NCI-H1930 (cell line): ENCODE measurements at regions not wholly inside any gene's neighbourhood (a gene's known extent, or its start where the extent isn't known, plus 50 kb on each side); places are given as distances from the start of the nearest gene placed in this dataset.
"Not testable (repeated sequence)": the region's sequence is repeated elsewhere in the genome, so short reads cannot be mapped to it uniquely, and the experiment has no call there.

Experiments used
- DNase-seq, 2 experiments: peaks; one replicate each; lab custom pipeline; 2025; lab: John Stamatoyannopoulos, UW

DNA sequence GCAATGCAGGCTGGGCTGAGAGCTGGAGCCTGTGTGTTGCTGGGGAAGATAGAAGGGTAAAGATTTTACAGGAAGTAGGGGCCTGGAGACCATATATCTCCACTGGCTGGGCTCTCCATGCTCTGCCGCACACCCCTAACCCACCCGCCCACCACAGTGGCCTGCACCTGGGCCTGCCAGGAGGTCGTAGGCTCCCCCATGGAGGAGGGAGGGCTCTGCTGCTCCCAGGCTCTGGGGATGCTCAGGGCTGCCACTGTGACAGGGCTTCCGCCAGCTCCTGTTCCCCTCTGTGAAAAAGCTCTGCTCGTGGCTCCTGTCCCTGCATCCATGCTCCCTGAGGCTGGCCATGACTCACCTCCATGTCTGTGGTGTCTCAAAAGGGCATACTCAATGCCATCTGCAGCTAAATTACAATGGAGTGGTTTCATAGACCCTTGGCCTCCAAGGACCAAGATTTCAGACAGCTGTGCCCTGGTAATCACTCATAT lies 106.0 kb downstream of the CXCL12 start:
- DNase-seq, result no peak

DNA sequence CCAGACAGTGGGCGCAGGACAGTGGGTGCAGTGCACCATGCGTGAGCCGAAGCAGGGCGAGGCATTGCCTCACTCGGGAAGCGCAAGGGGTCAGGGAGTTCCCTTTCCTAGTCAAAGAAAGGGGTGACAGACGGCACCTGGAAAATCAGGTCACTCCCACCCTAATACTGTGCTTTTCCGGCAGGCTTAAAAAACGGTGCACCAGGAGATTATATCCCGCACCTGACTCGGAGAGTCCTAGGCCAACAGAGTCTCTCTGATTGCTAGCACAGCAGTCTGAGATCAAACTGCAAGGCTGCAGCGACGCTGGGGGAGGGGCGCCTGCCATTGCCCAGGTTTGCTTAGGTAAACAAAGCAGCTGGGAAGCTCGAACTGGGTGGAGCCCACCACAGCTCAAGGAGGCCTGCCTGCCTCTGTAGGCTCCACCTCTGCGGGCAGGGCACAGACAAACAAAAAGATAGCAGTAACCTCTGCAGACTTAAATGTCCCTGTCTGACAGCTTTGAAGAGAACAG lies 116.4 kb downstream of the CXCL12 start:
- not testable (repeated sequence) for DNase-seq

DNA sequence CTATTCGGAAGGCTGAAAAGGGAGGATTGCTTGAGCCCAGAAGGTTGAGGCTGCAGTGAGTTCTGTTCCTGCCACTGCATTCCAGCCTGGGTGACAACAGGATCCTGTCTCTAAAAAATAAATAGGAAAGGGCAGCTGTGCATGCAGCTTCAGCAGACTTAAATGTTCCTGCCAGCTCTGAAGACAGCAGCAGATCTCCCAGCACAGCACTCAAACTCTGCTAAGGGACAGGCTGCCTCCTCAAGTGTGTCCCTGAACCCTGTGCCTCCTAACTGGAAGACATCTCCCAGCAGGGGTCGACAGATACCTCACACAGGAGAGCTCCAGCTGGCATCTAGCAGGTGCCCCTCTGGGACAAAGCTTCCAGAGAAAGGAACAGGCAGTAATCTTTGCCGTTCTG lies 117.9 kb downstream of the CXCL12 start:
- DNase-seq, result no peak

DNA sequence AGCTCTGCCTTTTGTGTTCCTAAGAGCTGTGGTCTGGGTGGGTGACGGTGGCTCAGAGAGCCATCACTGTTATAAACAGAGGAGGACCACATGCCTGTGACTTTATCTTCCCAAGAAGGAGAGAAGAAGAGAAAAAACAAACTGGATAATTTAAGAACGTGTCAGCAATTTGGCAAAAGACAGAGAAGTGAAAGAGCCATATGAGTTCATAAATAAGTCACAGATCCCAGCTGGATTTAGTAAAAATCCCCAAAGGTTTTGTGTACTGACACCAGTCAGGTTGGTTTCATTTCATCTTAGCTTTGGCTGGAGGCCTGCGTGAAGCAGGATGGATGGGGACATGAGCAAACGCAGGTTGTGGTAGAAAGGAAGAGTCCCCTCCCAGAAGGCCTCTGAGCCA lies 120.7 kb downstream of the CXCL12 start:
- DNase-seq, result no peak

DNA sequence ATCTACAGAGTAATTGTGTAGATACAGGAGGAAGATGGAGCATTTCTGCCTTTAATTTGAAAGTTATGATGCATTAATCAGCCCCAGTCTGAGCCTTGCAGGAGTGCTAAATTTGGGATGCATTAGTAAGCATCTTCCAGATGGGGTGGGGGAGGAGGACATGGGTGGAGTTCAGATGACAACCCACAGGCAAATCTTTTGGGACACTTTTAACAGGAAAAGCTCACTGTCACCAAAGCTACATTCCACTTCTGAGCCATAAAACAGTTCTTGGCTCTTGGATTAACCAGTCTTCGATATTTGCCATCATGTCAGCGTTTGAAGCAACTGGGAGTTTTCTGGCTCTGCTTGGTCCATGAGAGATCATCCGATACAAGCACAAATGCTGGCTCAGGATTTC lies 121.1 kb downstream of the CXCL12 start:
- no peak for DNase-seq

DNA sequence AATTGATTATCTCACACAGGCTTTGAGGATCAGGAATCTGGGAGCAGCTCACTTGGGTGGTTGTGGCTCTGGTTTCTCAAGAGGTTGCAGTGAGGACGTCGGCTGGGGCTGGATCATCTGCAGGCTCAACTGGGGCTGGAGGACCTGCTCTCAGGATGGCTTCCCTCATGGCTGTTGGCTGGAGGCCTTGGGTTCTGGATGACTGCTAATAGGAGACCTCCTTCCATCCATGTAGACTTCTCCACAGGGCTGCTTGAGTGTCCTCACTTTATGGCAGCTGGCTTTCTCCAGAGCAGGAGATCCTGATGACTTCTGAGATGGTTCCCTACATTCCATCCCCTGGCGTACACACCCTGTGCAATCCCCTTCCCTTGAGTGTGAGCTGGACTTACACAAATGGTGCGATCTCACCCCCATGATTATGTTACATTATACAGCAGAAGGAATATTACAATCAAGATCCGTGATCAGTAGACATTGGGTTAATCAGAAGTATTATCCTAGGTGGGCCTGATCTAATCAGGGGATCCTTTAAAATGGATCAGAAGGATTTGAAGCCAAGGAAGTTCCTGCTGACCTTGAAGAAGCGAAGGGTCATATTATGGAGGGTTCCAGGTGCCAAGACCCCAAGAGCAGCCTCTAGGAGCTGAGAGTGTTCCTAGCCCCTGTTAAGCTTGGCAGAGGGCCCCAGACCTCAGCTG lies 122.2 kb downstream of the CXCL12 start:
- DNase-seq, result no peak

DNA sequence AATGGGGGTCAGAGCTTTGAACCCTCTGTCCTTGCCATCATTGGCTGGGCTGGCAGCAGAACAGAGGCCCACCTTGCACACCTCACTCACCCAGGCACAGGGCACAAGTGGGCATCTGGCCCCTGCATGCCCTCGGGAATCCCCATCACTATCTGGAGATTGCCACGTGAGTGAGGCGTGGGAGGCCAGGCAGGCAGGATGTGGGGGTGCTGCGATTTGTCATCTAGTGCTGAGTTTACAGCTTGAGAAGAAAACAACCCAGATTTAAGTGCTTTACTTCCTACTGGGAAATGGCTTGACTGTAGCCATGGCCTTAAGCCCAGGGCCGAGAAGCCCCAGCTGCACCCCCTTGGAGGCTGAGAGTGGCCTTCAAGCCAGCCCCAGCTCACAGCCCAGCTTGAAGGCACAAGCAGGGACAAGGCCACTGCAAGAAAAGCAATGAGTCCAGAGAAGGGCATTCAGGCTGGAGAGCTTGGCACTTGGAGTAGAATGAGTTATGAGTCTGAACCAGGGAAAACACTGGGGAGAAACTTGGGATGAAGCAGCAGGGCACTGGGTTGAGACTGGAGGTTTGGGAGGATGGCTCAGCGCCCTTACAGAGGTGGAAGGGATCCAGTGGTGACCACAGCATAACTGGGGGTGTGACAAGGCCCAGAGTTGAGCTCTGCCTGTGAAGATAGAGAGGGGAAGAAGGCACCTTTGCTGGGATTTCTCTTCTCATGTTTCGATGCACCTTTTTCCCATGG lies 123.0 kb downstream of the CXCL12 start:
- DNase-seq, result no peak

DNA sequence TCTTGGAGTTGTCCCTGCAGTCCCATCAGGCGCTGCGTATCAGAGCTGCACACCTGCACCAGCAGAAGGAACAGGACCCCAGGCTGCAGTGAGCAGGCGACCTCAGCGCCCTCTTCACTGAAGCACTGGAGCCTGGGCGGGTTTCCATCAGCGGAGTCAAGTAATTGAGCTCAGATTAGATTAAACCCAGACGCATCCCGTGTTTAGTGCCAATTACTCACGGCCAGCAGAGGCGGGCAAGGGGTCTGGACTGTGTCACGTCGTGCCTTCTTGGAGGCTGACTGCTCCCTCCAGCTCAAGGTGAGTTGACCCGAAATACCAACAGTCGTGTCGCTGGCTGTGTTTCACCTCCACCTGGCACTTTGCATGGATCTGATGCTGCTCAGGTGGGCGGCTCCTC lies 123.6 kb downstream of the CXCL12 start:
- DNase-seq, result no peak

DNA sequence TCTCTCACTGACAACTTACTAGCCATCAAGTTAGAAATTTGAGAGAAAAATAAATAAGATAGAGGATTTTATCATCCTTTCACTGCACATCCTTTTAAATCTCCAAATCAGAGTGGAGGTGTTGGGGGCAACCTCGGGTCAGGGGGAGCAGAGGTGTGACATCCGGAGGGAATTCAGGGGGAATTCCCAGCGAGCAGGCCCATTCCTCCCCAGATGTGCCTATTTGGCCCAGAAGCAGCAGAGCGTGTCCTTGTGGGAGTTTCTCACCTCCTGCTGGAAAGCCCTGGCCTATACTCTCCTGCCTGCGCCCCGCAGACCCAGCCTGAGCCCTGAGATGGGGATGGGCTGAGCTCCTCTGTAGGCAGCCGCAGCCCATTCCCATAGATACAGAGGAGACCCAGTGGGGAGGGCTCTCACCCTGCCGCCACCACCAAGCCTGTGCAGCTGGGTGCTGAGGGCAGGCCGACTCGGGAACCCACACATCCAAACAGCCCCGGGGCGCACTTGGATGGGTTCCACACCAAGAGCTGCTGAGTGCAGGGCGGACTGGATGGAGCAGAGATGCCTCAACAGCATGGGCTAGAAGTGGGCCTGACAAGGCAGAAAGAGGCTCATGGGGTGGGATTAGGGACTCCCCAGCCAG lies 124.5 kb downstream of the CXCL12 start:
- no peak for DNase-seq

DNA sequence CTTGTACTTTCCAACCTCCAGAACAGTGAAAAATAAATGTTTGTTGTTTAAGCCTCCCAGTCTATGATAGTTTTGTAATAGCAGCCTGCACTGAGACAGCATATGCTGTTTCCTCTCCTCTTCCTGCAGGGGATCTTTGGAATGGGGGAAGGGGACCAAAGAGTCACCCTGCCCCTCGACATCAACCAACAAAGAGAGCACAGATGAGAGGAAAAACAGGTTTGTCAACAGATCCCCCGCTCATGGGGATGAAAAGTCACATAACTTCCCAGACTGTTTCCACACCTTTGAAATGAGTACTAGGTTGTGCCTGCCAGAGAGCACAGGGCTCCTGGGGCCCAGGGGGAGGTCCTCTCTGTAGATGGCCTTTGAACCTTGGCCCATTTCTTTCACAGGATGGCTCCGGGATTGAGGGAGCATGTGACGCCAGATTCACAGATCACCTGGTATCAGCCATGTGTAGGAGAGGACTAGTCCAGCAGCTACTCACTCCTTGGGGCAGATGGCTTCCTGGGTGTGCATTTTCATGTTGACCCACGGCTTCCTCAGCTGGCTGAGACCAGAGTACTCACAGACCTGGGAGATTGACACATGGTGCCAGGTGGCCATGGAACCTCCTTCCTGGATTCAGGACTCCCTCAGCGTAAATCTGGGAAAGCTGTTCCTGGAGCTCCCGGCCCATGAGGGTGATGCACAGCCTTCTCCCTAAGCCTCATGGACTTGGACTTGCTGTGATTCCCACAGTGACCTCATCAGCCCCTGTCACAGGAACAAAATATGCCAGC lies 125.6 kb downstream of the CXCL12 start:
- DNase-seq, result no peak

DNA sequence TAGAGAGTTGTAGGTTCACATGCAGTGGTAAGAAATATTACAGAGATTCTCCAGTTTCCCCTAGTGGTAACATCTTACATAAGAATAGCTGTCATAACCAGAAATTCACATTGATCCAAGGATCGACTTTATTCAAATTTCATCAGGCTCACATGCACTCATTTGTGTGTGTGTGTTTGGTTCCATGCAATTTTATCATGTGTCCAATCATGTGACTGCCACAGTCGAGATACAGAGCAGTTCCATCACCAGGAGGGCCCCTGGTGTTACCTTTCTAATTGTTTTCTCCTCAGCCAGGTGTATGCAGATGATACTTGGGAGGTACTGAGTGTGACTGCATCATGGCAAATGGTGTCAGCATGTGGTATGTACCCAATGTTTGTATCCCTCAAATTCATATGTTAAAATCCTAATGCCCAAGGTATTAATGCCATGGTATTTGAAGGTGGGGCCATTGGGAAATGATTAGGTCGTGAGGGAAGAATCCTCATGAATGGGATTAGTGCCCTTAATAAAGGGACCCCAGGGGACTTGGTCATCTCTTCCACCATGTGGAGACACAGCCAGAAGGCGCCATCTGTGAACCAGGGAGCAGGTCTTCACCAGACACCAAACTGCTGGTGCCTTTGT lies 126.3 kb downstream of the CXCL12 start:
- DNase-seq, result no peak

DNA sequence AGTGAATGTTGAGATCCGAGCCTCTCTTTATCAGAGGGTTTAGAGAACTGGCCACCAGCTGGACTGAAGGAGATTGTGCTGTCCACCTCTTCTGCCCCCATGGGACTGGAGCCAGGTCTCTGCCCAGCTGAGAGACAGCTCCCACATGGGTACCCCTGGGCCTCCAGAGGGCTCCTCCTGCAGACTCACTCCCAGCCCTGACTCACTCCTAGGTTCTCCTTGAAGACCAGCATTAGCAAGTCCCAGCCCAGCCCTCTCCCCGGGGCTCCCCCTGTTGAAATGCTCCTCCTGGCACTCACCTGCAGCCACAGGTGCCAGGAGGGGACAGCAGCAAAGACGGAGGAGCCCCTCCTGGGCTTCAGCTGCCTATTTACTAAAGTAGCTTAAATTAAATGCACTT lies 126.9 kb downstream of the CXCL12 start:
- DNase-seq, result no peak

DNA sequence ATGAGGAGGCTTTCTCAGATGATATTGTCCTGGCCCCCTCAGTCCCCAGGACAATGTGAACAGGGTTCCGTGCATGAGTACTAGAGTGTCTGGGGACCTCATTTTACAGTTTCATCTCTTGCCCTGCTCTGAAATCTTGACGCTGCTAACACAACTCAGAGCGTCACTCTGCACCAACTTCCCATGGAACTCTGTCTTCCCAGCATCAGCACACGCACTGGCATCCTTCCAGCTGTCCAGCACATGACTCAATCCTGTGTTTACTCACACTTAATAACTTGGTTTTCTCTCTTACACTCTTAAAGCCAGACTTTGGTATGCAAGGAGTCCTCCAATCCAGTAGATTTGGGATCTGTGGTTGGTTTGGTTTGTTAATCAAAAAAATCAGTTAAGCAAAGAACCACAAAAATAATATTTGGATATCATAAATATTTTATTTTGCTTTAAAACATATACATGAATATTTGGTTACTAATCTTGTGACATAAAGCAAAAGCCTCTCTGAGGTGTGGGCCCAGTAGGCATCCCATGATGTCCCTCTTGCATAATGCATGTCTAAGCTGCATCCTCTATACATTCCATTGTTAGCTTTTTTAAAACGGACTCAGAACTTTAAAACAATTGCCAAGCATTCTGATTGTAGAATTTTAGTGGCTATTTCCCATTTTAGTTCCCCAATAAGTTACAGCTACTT lies 131.0 kb downstream of the CXCL12 start:
- DNase-seq, result no peak

DNA sequence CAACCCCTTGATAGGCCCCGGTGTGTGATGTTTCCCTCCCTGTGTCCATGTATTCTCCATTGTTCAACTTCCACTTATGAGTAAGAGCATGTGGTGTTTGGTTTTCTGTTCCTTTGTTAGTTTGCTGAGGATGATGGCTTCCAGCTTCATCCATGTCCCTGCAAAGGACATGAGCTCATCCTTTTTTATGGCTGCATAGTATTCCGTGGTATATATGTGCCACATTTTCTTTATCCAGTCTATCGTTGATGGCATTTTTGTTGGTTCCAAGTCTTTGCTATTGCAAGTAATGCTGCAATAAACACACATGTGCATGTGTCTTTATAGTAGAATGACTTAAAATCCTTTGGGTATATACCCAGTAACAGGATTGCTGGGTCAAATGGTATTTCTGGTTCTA lies 132.3 kb downstream of the CXCL12 start:
- not testable (repeated sequence) for DNase-seq

DNA sequence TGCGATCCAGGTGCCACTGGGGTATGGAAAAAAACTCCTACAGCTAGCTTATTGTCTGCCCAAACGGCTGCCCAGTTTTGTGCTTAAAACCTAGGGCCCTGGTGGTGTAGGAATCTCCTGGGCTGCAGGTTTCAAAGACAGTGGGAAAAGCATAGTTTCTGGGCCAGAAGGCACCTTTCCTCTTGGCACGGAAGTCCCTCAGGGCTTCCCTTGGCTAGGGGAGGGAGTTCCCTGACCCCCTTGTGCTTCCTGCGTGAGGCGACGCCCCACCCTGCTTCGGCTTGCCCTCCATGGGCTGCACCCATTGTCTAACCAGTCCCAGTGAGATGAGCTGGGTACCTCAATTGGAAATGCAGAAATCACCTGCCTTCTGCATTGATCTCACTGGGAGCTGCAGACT lies 135.0 kb downstream of the CXCL12 start:
- DNase-seq, result not testable (repeated sequence)

DNA sequence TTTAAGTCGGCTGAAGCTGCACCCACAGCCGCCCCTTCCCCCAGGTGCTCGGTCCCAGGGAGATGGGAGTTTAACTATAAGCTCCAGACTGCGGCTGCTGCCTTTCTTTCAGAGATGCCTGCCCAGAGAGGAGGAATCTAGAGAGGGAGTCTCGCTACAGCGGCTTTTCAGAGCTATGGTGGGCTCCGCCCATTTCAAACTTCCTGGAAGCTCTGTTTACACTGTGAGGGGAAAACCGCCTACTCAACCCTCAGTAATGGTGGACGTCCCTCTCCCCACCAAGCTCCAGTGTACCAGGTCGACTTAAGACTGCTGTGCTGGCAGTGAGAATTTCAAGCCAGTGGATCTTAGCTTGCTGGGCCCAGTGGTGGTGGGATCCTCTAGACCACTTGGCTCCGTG lies 135.4 kb downstream of the CXCL12 start:
- no peak for DNase-seq

DNA sequence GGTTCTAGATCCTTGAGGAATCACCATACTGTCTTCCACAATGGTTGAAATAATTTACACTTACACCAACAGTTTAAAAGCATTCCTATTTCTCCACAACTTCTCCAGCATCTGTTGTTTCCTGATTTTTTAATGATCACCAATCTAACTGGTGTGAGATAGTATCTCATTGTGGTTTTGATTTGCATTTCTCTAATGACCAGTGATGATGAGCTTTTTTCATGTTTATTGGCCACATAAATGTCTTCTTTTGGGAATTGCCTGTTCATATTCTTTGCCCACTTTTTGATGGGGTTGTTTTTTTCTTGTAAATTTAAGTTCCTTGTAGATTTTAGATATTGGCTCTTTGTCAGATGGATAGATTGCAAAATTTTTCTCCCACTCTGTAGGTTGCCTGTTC lies 138.2 kb downstream of the CXCL12 start:
- DNase-seq, result not testable (repeated sequence)

DNA sequence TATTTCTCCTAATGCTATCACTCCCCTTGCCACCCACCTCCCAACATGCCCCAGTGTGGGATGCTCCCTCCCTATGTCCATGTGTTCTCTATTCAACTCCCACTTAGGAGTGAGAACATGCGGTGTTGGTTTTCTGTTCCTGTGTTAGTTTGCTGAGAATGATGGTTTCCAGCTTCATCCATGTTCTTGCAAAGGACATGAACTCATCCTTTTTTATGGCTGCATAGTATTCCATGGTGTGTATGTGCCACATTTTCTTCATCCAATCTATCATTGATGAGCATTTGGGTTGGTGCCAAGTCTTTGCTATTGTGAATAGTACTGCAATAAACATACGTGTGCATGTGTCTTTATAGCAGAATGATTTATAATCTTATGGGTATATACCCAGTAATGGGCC lies 138.6 kb downstream of the CXCL12 start:
- not testable (repeated sequence) for DNase-seq

DNA sequence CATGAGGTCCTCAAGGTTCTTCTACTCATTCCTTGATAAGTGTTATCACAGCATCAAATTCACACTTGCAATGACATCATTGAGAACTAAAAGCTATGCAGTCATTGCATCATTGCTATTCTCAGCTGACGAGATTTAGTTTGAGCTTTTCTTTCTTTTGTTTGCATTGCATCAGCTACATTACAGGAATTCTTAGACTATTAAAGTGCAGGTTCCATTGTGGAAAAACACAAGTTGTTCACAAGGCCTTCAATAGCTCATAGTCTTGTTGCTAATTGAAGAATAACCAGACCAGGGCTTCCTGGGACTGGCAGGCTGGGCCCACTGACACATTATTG lies 139.3 kb downstream of the CXCL12 start:
- no peak for DNase-seq

DNA sequence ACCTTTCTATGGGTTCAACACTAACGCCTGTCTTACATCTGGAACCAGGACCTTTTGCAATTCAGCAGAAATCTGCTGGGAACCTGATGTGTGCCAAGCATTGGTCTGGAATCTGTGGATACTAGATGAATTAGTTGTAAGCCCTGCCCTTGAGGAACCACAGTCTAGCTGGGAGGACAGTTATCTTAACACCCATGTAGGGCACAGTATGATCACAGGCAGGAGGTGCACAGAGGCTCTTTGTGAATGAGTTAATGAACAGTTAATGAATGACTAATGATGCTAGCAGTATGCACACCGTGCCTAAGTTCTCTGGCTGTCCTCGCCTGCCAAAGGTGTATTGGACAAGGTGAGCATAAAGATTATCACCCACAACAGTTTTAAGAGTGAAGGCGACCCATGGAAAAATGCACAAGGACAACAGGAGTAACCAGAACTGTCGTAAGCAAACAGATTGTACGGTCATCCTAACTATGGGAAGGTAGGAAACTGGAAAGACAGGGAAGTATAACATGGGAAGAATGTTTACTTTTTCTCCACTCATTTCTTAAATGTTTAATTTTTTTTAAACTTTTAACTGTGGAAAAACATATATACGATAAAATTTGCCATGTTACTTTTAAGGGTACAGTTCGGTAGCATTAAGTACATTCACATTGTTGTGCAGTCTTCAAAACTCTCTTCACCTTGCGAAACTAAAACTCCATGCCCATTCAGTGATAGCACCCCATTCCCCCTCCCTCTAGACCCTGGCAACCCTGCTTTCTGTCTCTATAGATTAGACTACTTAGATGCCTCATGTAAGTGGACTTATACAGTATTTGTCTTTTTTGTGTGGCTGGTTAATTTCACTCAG lies 139.9 kb downstream of the CXCL12 start:
- DNase-seq, result no peak
